GM18867 (cell line): ENCODE measurements at regions not wholly inside any gene's neighbourhood (a gene's known extent, or its start where the extent isn't known, plus 50 kb on each side); places are given as distances from the start of the nearest gene placed in this dataset.
"Not testable (repeated sequence)": the region's sequence is repeated elsewhere in the genome, so short reads cannot be mapped to it uniquely, and the experiment has no call there.

ENCODE experiments used
- ATAC-seq: cut with Tn5 transposase; IDR thresholded peaks from one replicate; pipeline ENCODE4 v1.9.1; 2021; ENCODE audit warnings: mild to moderate bottlenecking, moderate library complexity; ENCODE audit not compliant: unreplicated experiment

- ATAC-seq: no peak
Measured at GRCh38 chr20:22732751-22733150, 148.4 kb upstream of the FOXA2 start.

DNA sequence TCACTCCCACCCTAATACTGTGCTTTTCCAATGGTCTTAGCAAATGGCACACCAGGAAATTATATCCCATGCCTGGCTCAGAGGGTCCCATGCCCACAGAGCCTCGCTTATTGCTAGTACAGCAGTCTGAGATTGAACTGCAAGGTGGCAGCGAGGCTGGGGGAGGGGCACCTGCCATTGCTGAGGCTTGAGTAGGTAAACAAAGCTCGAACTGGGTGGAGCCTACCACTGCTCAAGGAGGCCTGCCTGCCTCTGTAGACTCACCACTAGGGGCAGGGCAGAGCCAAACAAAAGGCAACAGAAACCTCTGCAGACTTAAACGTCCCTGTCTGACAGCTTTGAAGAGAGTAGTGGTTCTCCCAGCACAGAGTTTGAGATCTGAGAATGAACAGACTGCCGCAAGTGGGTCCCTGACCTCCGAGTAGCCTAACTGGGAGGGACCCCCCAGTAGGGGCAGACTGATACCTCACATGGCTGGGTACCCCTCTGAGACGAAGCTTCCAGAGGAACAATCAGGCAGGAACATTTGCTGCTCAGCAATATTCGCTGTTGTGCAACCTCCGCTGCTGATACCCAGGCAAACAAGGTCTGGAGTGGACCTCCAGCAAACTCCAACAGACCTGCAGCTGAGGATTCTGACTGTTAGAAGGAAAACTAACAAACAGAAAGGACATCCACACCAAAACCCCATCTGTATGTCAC lies 150.7 kb upstream of the FOXA2 start:
- not testable (repeated sequence) for ATAC-seq

GRCh38 chr20:22740829-22741228 lies 156.5 kb upstream of the FOXA2 start:
- no peak for ATAC-seq

- no peak for ATAC-seq
Measured at GRCh38 chr20:22744341-22745193, 160.2 kb upstream of the FOXA2 start.

GRCh38 chr20:22745194-22745500 lies 160.8 kb upstream of the FOXA2 start:
- ATAC-seq: no peak

- no peak for ATAC-seq
Measured at GRCh38 chr20:22746957-22747356, 162.6 kb upstream of the FOXA2 start.

DNA sequence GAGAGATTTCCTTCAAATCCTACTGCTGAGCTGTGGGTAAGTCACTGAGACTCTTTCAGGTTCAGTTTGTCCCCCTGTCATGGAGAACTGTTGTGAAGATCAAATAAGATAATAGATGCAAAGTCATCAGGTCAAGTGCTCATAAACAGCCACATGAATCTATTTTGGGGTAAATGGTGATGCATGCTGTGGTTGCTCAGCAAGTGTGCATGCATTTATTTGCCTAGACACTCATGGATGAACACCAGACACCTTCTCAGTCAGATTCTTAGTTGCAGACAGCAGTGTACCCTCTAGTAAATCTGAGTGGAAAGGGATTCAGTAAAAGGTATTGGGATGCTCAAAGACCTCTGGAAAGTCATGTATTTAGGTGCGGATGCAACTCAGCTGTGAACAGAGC lies 168.0 kb upstream of the FOXA2 start:
- no peak for ATAC-seq

DNA sequence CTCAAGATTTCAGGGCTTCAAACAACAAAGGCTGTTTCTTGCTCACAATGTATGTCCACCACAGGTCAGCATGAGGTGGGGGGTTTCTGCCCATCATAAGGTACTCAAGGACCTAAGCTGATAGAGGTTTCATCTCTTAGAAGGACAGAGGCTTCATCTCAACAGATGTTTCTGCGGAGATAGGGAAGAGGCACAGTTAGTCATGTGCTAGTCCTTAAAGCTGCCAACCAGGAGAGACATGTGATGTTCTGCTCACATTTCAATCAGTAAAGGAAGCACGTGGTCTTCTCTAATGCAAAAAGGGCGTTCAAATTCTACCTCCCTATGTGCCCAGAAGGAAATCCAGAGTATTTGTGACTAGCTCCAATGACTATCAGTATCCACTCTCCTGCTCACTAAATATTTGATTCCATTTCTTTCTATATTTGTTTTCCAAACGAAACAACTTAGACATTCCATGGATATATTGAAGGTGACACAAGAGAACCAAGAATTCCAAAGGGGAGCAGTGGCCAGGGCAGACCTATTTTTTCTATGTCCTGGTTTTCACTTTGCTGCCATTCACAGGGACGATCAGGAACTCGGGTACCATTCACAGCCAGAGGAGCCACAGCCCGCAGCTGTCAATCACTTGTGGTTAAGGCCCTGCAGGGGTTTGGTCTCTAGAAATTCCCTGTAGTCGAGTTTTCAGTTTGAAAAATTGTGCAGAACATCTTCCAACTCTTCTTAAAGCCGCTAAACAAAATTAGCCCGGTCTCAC lies 173.2 kb upstream of the FOXA2 start:
- no peak for ATAC-seq

DNA sequence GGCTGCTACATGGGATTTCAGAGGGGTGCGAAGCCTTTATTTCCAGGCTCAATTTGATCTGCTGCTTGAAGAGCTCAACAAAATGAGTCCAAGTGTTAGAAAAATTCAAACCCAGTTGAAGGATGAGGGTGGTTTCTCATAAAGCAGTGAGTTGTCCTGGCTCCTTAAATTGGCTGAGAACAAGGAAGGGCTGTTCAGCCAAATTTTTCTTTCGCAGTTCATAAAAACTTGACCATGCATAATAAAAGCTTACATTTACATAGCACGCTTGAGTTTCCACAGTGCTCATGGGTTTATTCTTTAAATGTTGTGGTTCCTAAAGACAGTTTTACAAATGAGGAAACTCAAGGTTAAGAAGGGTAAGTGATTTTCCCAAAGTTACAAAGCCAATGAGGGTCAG lies 174.4 kb upstream of the FOXA2 start:
- ATAC-seq: no peak

- no peak for ATAC-seq
Measured at GRCh38 chr20:22762576-22763256, 178.3 kb upstream of the FOXA2 start.

DNA sequence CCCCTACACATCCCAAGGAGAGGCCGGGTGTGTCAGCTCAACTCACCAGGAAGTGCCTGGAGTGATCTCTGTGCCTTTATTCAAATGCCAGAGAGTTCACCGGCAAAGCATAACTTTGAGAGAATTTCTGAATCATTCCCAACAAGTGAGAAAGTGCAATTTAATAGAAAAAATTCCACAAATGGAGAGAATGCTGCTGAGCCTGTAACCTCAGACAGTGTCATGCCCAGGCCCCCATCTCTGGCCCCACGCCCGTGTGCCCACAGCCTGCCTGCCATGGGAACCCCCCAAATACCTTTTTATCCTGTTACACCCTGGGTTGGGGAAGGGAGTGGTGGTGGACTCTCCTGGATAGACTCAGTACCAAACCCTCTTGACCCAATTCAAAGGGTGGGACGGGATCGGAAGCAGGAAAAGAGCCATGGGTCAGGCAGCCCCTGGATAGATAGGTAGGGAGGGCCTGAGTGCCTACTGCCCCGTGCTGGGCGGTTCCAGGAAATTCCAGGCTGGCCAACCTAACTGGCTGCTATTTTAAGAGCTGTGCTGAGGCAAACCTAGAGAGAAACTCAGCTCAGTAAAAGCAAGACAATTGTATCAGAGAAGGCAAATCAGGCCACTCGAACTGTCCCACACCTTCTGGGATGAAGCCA lies 179.0 kb upstream of the FOXA2 start:
- no peak for ATAC-seq

- ATAC-seq: no peak
Measured at GRCh38 chr20:22768266-22769178, 184.2 kb upstream of the FOXA2 start.

DNA sequence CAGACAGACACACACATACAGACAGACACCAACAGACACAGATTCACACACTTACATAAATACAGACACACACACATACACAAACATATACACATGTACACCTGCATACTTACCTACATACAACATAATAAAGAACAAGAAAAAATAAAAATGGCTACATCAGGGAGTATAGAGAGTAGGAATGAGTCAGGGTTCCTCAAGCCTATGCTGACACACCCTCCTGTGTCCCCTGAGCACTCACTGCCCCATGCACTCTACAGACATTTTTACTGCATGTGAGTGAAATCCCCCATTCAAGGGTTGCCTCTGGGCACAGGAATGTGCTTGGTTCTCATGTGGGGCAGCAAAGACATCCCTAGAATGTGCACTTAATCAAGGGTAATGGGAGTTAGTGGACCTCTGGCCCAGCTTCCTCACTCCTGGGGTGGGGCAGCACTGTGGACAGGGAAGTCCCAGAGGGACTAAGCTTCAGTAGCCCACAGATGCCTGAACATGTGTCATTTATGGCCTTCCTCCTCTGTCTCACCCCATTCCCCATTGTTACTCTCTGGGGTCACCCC lies 185.9 kb upstream of the FOXA2 start:
- no peak for ATAC-seq

DNA sequence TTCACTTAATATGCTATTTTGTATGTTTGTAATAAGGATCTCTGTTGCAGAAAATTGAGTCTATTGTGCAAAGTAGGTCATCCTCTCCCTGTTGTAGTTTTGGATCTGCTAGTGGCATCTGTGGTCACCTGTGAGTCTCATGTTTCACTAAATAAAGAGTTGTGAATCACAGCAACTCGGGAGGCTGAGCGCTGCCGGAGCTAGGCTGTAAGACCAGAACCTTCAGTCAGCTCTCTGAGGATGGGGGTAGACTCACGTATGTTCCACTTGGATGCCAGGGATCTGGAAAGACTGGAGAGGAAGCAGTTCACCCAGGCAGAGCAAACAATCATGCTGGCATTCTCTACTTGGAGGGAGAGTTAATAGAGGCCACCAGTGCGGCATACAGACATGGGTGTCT lies 187.3 kb upstream of the FOXA2 start:
- no peak for ATAC-seq

GRCh38 chr20:22773344-22773743 lies 189.0 kb upstream of the FOXA2 start:
- no peak for ATAC-seq

DNA sequence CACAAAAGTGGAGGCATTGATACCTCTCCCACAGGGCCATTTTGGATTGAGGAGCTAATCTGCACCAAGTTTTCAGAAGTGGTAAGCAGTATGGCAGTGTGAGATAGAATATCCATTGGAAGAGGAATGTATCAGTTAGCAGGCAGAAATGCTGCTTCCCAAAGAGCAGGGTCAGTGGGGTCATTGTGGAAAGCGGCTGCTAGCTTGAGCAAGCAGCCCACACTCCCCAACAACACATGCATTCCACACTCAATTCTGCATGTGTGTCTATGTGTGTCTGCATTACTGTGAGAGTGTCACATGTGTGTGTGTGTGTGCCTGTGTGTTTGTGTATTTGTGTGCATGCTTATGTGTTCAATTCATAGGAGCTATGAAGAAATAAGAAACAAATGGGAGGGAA lies 190.9 kb upstream of the FOXA2 start:
- no peak for ATAC-seq

- no peak for ATAC-seq
Measured at GRCh38 chr20:22775671-22776139, 191.3 kb upstream of the FOXA2 start.

- no peak for ATAC-seq
Measured at GRCh38 chr20:22776369-22776768, 192.0 kb upstream of the FOXA2 start.

DNA sequence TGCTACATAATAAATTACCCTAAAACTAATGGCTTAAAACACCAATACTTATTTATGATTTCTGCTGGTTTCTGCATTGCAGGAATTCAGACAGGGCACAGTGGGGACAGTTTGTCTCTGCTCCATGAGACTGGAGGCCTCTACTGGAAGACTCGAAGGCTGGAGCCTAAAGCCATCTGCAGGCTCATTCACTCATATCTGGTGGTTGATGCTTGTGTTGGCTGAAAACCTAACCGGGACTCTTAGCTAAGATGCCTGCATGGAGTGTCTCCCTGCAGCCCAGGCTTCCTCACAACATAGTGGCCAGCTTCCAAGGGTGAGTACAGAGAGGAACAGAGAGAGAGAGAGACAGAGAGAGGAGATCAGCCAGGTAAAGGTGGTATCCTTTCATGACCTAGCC lies 195.5 kb upstream of the FOXA2 start:
- no peak for ATAC-seq
